H1 (cell line): ENCODE measurements at regions not wholly inside any gene's neighbourhood (a gene's known extent, or its start where the extent isn't known, plus 50 kb on each side); places are given as distances from the start of the nearest gene placed in this dataset.

ENCODE experiments used
- CTCF ChIA-PET: fragments of 300-600 bp; sonication (Branson Sonifier 250); formaldehyde crosslinking; loops from one replicate; lab custom pipeline; 2021; ENCODE audit not compliant: partially characterized antibody; lab: Charles Lee
- POLR2A ChIA-PET: fragments of 300-600 bp; sonication (Branson Sonifier 250); formaldehyde crosslinking; loops from one replicate; lab custom pipeline; 2021; ENCODE audit warnings: inconsistent platforms; ENCODE audit not compliant: partially characterized antibody; lab: Charles Lee
- DNase-seq, 2 experiments: peaks; one replicate each; pipeline versions ENCODE4 v3.0.0 to v3.0.0-alpha.2; 2010 to 2022; ENCODE audit warnings: low spot score in 2 of 2, low read depth in 1 of 2, mixed read lengths in 1 of 2
- FAIRE-seq: peaks from 2 replicates; lab custom pipeline; 2011; peaks lifted over from hg19 to GRCh38; lab: Jason Lieb, UNC
- H2AFZ ChIP-seq: 2 replicates; pipeline ENCODE4 v1.8.1; 2012; ENCODE audit warnings: low read length, inconsistent platforms
- H2AK5ac ChIP-seq: 2 replicates; pipeline ENCODE4 v1.6.1; 2013; ENCODE audit warnings: low read depth, low read length
- H2BK120ac ChIP-seq: replicated peaks from 2 replicates; pipeline ENCODE3; 2013; ENCODE audit warnings: low read depth, low read length, inconsistent platforms
- H2BK12ac ChIP-seq: 2 replicates; pipeline ENCODE4 v1.6.1; 2013; ENCODE audit warnings: low read depth, low read length
- H2BK15ac ChIP-seq: 2 replicates; pipeline ENCODE4 v1.6.1; 2013; ENCODE audit warnings: low read length
- H2BK20ac ChIP-seq: 2 replicates; pipeline ENCODE4 v1.6.1; 2013; ENCODE audit warnings: low read length
- H2BK5ac ChIP-seq: 2 replicates; pipeline ENCODE4 v1.6.1; 2013; ENCODE audit warnings: low read depth, low read length
- H3K14ac ChIP-seq: 2 replicates; pipeline ENCODE4 v1.6.1; 2013; ENCODE audit warnings: inconsistent platforms; ENCODE audit not compliant: insufficient read length
- H3K18ac ChIP-seq: 2 replicates; pipeline ENCODE4 v1.6.1; 2013; ENCODE audit warnings: low read length; ENCODE audit errors: extremely low read depth
- H3K23ac ChIP-seq: 2 replicates; pipeline ENCODE4 v1.6.1; 2013; ENCODE audit warnings: inconsistent platforms; ENCODE audit not compliant: insufficient read length
- H3K23me2 ChIP-seq: 2 replicates; pipeline ENCODE4 v1.6.1; 2013; ENCODE audit warnings: low read depth, low read length
- H3K27ac ChIP-seq: 2 replicates; pipeline ENCODE4 v1.6.1; 2011; ENCODE audit warnings: low read depth, low read length, inconsistent platforms
- H3K27me3 ChIP-seq, 4 experiments: replicated peaks in 1 of 4; 1 replicate in 1 of 4; 2 replicates in 3 of 4; pipeline versions ENCODE4 v1.6.1 to v1.8.1; 2011 to 2013; ENCODE audit warnings: low read length in 3 of 4, mild to moderate bottlenecking in 3 of 4, inconsistent platforms in 2 of 4, mixed read lengths in 2 of 4, moderate library complexity in 1 of 4; ENCODE audit not compliant: control insufficient read depth in 3 of 4, insufficient read depth in 3 of 4; ENCODE audit errors: extremely low read depth in 1 of 4
- H3K36me3 ChIP-seq, 4 experiments: 2 replicates each; pipeline versions ENCODE4 v1.6.1 to v1.8.1; 2011 to 2013; ENCODE audit warnings: mild to moderate bottlenecking in 4 of 4, low read length in 3 of 4, moderate library complexity in 2 of 4, control low read depth in 1 of 4, inconsistent platforms in 1 of 4; ENCODE audit not compliant: insufficient read depth in 4 of 4, control insufficient read depth in 2 of 4
- H3K4ac ChIP-seq: replicated peaks from 2 replicates; pipeline ENCODE3; 2013; ENCODE audit warnings: low read length, low read depth, mixed read lengths, inconsistent platforms; ENCODE audit not compliant: insufficient read length
- H3K4me1 ChIP-seq, 4 experiments: replicated peaks in 1 of 4; 1 replicate in 1 of 4; 2 replicates in 3 of 4; pipeline versions ENCODE4 v1.6.1 to v1.8.1; 2011 to 2013; ENCODE audit warnings: low read length in 3 of 4, inconsistent platforms in 2 of 4, mixed read lengths in 1 of 4; ENCODE audit not compliant: insufficient read depth in 4 of 4, control insufficient read depth in 3 of 4
- H3K4me2 ChIP-seq, 2 experiments: 2 replicates each; pipeline versions ENCODE4 v1.6.1 to v1.8.1; 2011 to 2013; ENCODE audit warnings: low read depth in 2 of 2, low read length in 2 of 2, control low read depth in 1 of 2, inconsistent platforms in 1 of 2, mild to moderate bottlenecking in 1 of 2; ENCODE audit not compliant: insufficient read depth in 1 of 2
- H3K4me3 ChIP-seq, 4 experiments: fragments of 200-600, 300-600 bp in 1 of 4; sonication (generic), shearing (Covaris generic), sonication (Bioruptor Twin) in 1 of 4; 2 replicates each; pipeline versions ENCODE4 v1.5.1 to v1.8.1; 2011 to 2016; ENCODE audit warnings: low read length in 4 of 4, low read depth in 3 of 4, control low read depth in 2 of 4, inconsistent platforms in 2 of 4, mild to moderate bottlenecking in 2 of 4, mixed read lengths in 1 of 4, moderate library complexity in 1 of 4; ENCODE audit not compliant: insufficient read depth in 2 of 4; ENCODE audit errors: extremely low read depth in 1 of 4
- H3K56ac ChIP-seq: replicated peaks from 2 replicates; pipeline ENCODE3; 2013; ENCODE audit warnings: low read depth, mild to moderate bottlenecking, mixed read lengths, low read length, inconsistent platforms; ENCODE audit not compliant: insufficient read length
- H3K79me1 ChIP-seq: 2 replicates; pipeline ENCODE4 v1.6.1; 2013; ENCODE audit warnings: low read depth, low read length, control low read depth
- H3K79me2 ChIP-seq, 2 experiments: 2 replicates each; pipeline versions ENCODE4 v1.6.1 to v1.8.1; 2012 to 2013; ENCODE audit warnings: low read length in 2 of 2, mild to moderate bottlenecking in 2 of 2, inconsistent platforms in 1 of 2; ENCODE audit not compliant: insufficient read depth in 2 of 2, control insufficient read depth in 1 of 2
- H3K9ac ChIP-seq, 4 experiments: replicated peaks in 1 of 4; 1 replicate in 1 of 4; 2 replicates in 3 of 4; pipeline versions ENCODE4 v1.6.1 to v1.8.1; 2011 to 2013; ENCODE audit warnings: low read depth in 3 of 4, low read length in 3 of 4, control low read depth in 2 of 4, mild to moderate bottlenecking in 2 of 4, moderate library complexity in 2 of 4, inconsistent platforms in 1 of 4; ENCODE audit errors: extremely low read depth in 1 of 4
- H3K9me3 ChIP-seq, 2 experiments: 2 replicates each; pipeline versions ENCODE4 v1.6.1 to v1.8.1; 2012 to 2013; ENCODE audit warnings: mild to moderate bottlenecking in 2 of 2, moderate library complexity in 2 of 2, control low read depth in 1 of 2, inconsistent platforms in 1 of 2, low read depth in 1 of 2, low read length in 1 of 2, mixed read lengths in 1 of 2; ENCODE audit not compliant: insufficient read depth in 2 of 2
- H4K20me1 ChIP-seq, 2 experiments: replicated peaks in 1 of 2; 2 replicates each; pipeline versions ENCODE3 to v1.8.1; 2011 to 2013; ENCODE audit warnings: inconsistent platforms in 2 of 2, low read length in 2 of 2, mild to moderate bottlenecking in 1 of 2; ENCODE audit not compliant: insufficient read depth in 2 of 2, control insufficient read depth in 1 of 2
- H4K5ac ChIP-seq: 2 replicates; pipeline ENCODE4 v1.6.1; 2013; ENCODE audit warnings: low read length, low read depth, mixed read lengths, inconsistent platforms; ENCODE audit not compliant: insufficient read length
- H4K8ac ChIP-seq: 2 replicates; pipeline ENCODE4 v1.8.0; 2013; ENCODE audit warnings: mild to moderate bottlenecking, moderate library complexity, low read length, inconsistent platforms; ENCODE audit not compliant: insufficient read depth; ENCODE audit errors: extremely low read depth
- H4K91ac ChIP-seq: replicated peaks from 2 replicates; pipeline ENCODE3; 2013; ENCODE audit warnings: low read length, mixed read lengths, inconsistent platforms; ENCODE audit not compliant: insufficient read length
- CEBPB ChIP-seq: IDR thresholded peaks from 2 replicates; pipeline ENCODE4 v1.6.1; 2012; ENCODE audit warnings: low read depth, low read length
- EZH2 ChIP-seq: fragments of 200-600 bp; sonication (generic); IDR thresholded peaks from 2 replicates; pipeline ENCODE4 v1.7.1; 2012; ENCODE audit warnings: low read depth, mild to moderate bottlenecking, moderate library complexity, low read length, inconsistent platforms; ENCODE audit not compliant: severe bottlenecking
- NRF1 ChIP-seq: IDR thresholded peaks from 2 replicates; pipeline ENCODE4 v1.6.1; 2011; ENCODE audit warnings: mild to moderate bottlenecking, low read depth, low read length, improper control_type of control experiment
- RNF2 ChIP-seq: fragments of 200-900, 300-1000 bp; sonication (generic); IDR thresholded peaks from 2 replicates; pipeline ENCODE4 v1.7.1; 2016; ENCODE audit warnings: borderline replicate concordance, low read depth, mild to moderate bottlenecking, antibody characterized with exemption, low read length; ENCODE audit not compliant: poor library complexity, severe bottlenecking; ENCODE audit errors: missing control alignments
- RXRA ChIP-seq: IDR thresholded peaks from 2 replicates; pipeline ENCODE4 v1.6.1; 2011; ENCODE audit warnings: low read depth, mild to moderate bottlenecking, low read length, moderate library complexity; ENCODE audit not compliant: insufficient read depth
- SP1 ChIP-seq: IDR thresholded peaks from 2 replicates; pipeline ENCODE4 v1.6.1; 2011; ENCODE audit warnings: low read depth, low read length
- SRF ChIP-seq: IDR thresholded peaks from 2 replicates; pipeline ENCODE4 v1.6.1; 2011; ENCODE audit warnings: mild to moderate bottlenecking, low read depth, low read length, moderate library complexity
- TAF7 ChIP-seq: optimal IDR thresholded peaks from 2 replicates; pipeline ENCODE3; 2011; ENCODE audit warnings: low read depth, mild to moderate bottlenecking, inconsistent platforms, low read length, moderate library complexity, borderline replicate concordance
- ZNF274 ChIP-seq: IDR thresholded peaks from 2 replicates; pipeline ENCODE4 v1.7.0; 2012; ENCODE audit warnings: low read length, borderline replicate concordance; ENCODE audit errors: extremely low read depth
- WGBS, 2 experiments: shearing (Covaris generic) in 1 of 2; methylation state at CpG; one replicate each; pipeline versions ENCODE4 v1.1.6 to v1.1.7; 2013 to 2015; ENCODE audit warnings: low lambda C conversion rate in 2 of 2, mixed read lengths in 2 of 2, inconsistent platforms in 1 of 2, low coverage in 1 of 2, missing lambda C conversion rate in 1 of 2; ENCODE audit not compliant: insufficient replicate concordance in 2 of 2, insufficient coverage in 1 of 2, insufficient read length in 1 of 2; ENCODE audit errors: extremely low coverage in 1 of 2, missing lambda C conversion rate in 1 of 2; 5-methylcytosine and 5-hydroxymethylcytosine counted together

- Histone ChIP-seq H3K4ac (no peak overlapping the region), H3K4me2 (no peak overlapping the region), H3K23ac (no peak overlapping the region), H3K23me2 (no peaks in the 10 kb centered on the region), H2BK5ac (no peak overlapping the region), H3K14ac (no peak overlapping the region), H2AK5ac (no peak overlapping the region), H3K79me1 (no peaks in the 10 kb centered on the region), H3K4me1 (no peaks in the 10 kb centered on the region), H3K27me3 (no peaks in the 10 kb centered on the region), H2AFZ (0 out of 2 replicates have a peak overlapping the region, but pooled peaks have one; percentile 8), H4K91ac (no peak overlapping the region), H3K27ac (no peak overlapping the region), H4K8ac (no peak overlapping the region), H4K20me1 (no peaks in the 10 kb centered on the region), H3K79me2 (no peaks in the 10 kb centered on the region), H3K4me3 (no peak overlapping the region), H3K56ac (no peak overlapping the region), H2BK12ac (no peak overlapping the region), H2BK20ac (no peak overlapping the region), H2BK120ac (no peak overlapping the region), H3K18ac (no peak overlapping the region), H3K9me3 (peaks cover 14 to 19% of the 10 kb centered on the region in 2 experiments; a peak in 3 of 4 replicates), H3K9ac (no peak overlapping the region), H2BK15ac (no peak overlapping the region), H3K36me3 (no peaks in the 10 kb centered on the region), H4K5ac (no peak overlapping the region)
- no peak for DNase-seq
- ChIA-PET POLR2A (no interaction called here), CTCF (no interaction called here)
- no peak for FAIRE-seq
- WGBS, 2 experiments, result 100% methylated on average over 1 of the region's 1 CpG; no CpG with 5 or more reads in 1 of the 2 experiments
- TF ChIP-seq TAF7 (no peak), RXRA (no peak), CEBPB (no peak), RNF2 (no peak), ZNF274 (no peak), SRF (no peak), NRF1 (no peak), EZH2 (no peak), SP1 (no peak)
These were observed 185.9 kb upstream of the ANKRD28 start for GRCh38 chr3:15983693-15984092.
